ENCODE measurements at regions not wholly inside any gene's neighbourhood (a gene's known extent, or its start where the extent isn't known, plus 50 kb on each side); places are given as distances from the start of the nearest gene placed in this dataset.

- TF ChIP-seq, protein P1, sequence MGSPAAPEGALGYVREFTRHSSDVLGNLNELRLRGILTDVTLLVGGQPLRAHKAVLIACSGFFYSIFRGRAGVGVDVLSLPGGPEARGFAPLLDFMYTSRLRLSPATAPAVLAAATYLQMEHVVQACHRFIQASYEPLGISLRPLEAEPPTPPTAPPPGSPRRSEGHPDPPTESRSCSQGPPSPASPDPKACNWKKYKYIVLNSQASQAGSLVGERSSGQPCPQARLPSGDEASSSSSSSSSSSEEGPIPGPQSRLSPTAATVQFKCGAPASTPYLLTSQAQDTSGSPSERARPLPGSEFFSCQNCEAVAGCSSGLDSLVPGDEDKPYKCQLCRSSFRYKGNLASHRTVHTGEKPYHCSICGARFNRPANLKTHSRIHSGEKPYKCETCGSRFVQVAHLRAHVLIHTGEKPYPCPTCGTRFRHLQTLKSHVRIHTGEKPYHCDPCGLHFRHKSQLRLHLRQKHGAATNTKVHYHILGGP (tag by site-specific recombination; IDR thresholded peaks at IDR 0.05), result no peak
- TF ChIP-seq ZNF248 (tag by site-specific recombination; IDR thresholded peaks at IDR 0.05) (no peak), GLI2 (tag by site-specific recombination; IDR thresholded peaks at IDR 0.05; ENCODE audit: borderline replicate concordance, low read depth) (peak; percentile 49; the same call in 1 of the 2 replicates), ZBTB8A (tag by site-specific recombination; IDR thresholded peaks at IDR 0.05) (peak; percentile 48), ZBTB26 (tag by site-specific recombination; optimal IDR thresholded peaks at IDR 0.05) (peak; percentile 37), ZFP41 (tag by site-specific recombination; IDR thresholded peaks at IDR 0.05; ENCODE audit: borderline replicate concordance) (no peak), ZNF311 (tag by site-specific recombination; IDR thresholded peaks at IDR 0.05; ENCODE audit: borderline replicate concordance) (no peak), BCL11A (tag by site-specific recombination; IDR thresholded peaks at IDR 0.05; ENCODE audit: low read depth) (peak; percentile 89), TRIM28 (IDR thresholded peaks at IDR 0.05; ENCODE audit: borderline replicate concordance, low read length) (peak; percentile 96), YY1 (tag by site-specific recombination; IDR thresholded peaks at IDR 0.05) (no peak), SETDB1 (IDR thresholded peaks at IDR 0.05; ENCODE audit: insufficient read length, low read length) (no peak), ZNF48 (tag by site-specific recombination; IDR thresholded peaks at IDR 0.05) (no peak), ZSCAN16 (tag by site-specific recombination; IDR thresholded peaks at IDR 0.05) (0 out of 2 replicates have a peak, but pooled peaks have one; percentile 41), ZNF549 (tag by site-specific recombination; IDR thresholded peaks at IDR 0.05) (no peak), ZNF324 (tag by site-specific recombination; IDR thresholded peaks at IDR 0.05) (peak; percentile 71; the same call in 1 of the 2 replicates), ZNF639 (tag by site-specific recombination; IDR thresholded peaks at IDR 0.05) (peak; percentile 78; the same call in 1 of the 2 replicates), WT1 (tag by site-specific recombination; IDR thresholded peaks at IDR 0.05) (peak; percentile 94), ZNF433 (tag by site-specific recombination; IDR thresholded peaks at IDR 0.05; ENCODE audit: low read depth) (no peak), ZNF544 (tag by site-specific recombination; IDR thresholded peaks at IDR 0.05) (no peak), ZNF2 (tag by site-specific recombination; IDR thresholded peaks at IDR 0.05) (peak; percentile 82), CTCF (tag by site-specific recombination; IDR thresholded peaks at IDR 0.05) (peak; percentile 67), ZNF747 (tag by site-specific recombination; IDR thresholded peaks at IDR 0.05) (no peak), ZNF654 (tag by site-specific recombination; IDR thresholded peaks at IDR 0.05; ENCODE audit: low read depth) (no peak), ZNF623 (tag by site-specific recombination; IDR thresholded peaks at IDR 0.05) (no peak), ZNF843 (tag by site-specific recombination; IDR thresholded peaks at IDR 0.05) (peak; percentile 91), HOXC10 (CRISPR knock-in tag; IDR thresholded peaks at IDR 0.05) (no peak), ZNF76 (tag by site-specific recombination; IDR thresholded peaks at IDR 0.05; ENCODE audit: borderline replicate concordance, low read depth) (peak; percentile 24; the same call in 1 of the 2 replicates), ZNF266 (tag by site-specific recombination; IDR thresholded peaks at IDR 0.05; ENCODE audit: low read depth) (no peak)
- TF ChIP-seq, protein P2, sequence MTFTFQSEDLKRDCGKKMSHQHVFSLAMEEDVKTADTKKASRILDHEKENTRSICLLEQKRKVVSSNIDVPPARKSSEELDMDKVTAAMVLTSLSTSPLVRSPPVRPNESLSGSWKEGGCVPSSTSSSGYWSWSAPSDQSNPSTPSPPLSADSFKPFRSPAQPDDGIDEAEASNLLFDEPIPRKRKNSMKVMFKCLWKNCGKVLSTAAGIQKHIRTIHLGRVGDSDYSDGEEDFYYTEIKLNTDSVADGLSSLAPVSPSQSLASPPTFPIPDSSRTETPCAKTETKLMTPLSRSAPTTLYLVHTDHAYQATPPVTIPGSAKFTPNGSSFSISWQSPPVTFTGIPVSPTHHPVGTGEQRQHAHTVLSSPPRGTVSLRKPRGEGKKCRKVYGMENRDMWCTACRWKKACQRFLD (tag by site-specific recombination; IDR thresholded peaks at IDR 0.05), result no peak
- TF ChIP-seq, protein P3, sequence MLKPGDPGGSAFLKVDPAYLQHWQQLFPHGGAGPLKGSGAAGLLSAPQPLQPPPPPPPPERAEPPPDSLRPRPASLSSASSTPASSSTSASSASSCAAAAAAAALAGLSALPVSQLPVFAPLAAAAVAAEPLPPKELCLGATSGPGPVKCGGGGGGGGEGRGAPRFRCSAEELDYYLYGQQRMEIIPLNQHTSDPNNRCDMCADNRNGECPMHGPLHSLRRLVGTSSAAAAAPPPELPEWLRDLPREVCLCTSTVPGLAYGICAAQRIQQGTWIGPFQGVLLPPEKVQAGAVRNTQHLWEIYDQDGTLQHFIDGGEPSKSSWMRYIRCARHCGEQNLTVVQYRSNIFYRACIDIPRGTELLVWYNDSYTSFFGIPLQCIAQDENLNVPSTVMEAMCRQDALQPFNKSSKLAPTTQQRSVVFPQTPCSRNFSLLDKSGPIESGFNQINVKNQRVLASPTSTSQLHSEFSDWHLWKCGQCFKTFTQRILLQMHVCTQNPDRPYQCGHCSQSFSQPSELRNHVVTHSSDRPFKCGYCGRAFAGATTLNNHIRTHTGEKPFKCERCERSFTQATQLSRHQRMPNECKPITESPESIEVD (tag by site-specific recombination; IDR thresholded peaks at IDR 0.05), result 0 out of 2 replicates have a peak, but pooled peaks have one; percentile 37
- TF ChIP-seq, protein P4, sequence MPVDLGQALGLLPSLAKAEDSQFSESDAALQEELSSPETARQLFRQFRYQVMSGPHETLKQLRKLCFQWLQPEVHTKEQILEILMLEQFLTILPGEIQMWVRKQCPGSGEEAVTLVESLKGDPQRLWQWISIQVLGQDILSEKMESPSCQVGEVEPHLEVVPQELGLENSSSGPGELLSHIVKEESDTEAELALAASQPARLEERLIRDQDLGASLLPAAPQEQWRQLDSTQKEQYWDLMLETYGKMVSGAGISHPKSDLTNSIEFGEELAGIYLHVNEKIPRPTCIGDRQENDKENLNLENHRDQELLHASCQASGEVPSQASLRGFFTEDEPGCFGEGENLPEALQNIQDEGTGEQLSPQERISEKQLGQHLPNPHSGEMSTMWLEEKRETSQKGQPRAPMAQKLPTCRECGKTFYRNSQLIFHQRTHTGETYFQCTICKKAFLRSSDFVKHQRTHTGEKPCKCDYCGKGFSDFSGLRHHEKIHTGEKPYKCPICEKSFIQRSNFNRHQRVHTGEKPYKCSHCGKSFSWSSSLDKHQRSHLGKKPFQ (tag by site-specific recombination; IDR thresholded peaks at IDR 0.05), result peak; percentile 83
These were observed 128.9 kb downstream of the CCDC34 start (continued) for GRCh38 chr11:27234043-27234668.
